HCEC 1CT (cell line): ENCODE measurements at regions not wholly inside any gene's neighbourhood (a gene's known extent, or its start where the extent isn't known, plus 50 kb on each side); places are given as distances from the start of the nearest gene placed in this dataset.
"Not testable (repeated sequence)": the region's sequence is repeated elsewhere in the genome, so short reads cannot be mapped to it uniquely, and the experiment has no call there.

Experiments
- DNase-seq: peaks from one replicate; pipeline ENCODE4 v3.0.0-alpha.2; 2017

GRCh38 chr1:22336696-22337545 is 114.7 kb upstream of the ZBTB40 start:
- DNase-seq, result not testable (repeated sequence)

GRCh38 chr1:22338071-22338765 is 113.4 kb upstream of the ZBTB40 start:
- no peak for DNase-seq

- no peak for DNase-seq
Measured at GRCh38 chr1:22339237-22339636, 112.4 kb upstream of the ZBTB40 start.

GRCh38 chr1:22340066-22340465 is 111.6 kb upstream of the ZBTB40 start:
- DNase-seq, result no peak

- no peak for DNase-seq
Measured at GRCh38 chr1:22340873-22341272, 110.8 kb upstream of the ZBTB40 start.

GRCh38 chr1:22341791-22342605 is 109.7 kb upstream of the ZBTB40 start:
- peak; percentile 8 for DNase-seq

GRCh38 chr1:22342734-22343191 is 108.9 kb upstream of the ZBTB40 start:
- DNase-seq, result no peak

GRCh38 chr1:22343456-22344328 is 108.0 kb upstream of the ZBTB40 start:
- DNase-seq, result no peak

- no peak for DNase-seq
Measured at GRCh38 chr1:22344329-22344630, 107.4 kb upstream of the ZBTB40 start.

GRCh38 chr1:22344851-22345560 is 106.6 kb upstream of the ZBTB40 start:
- no peak for DNase-seq

GRCh38 chr1:22347854-22348760 is 103.5 kb upstream of the ZBTB40 start:
- DNase-seq, result no peak

GRCh38 chr1:22349362-22350043 is 102.1 kb upstream of the ZBTB40 start:
- DNase-seq, result no peak

- no peak for DNase-seq
Measured at GRCh38 chr1:22350171-22350923, 101.3 kb upstream of the ZBTB40 start.

- DNase-seq, result no peak
Measured at GRCh38 chr1:22350924-22351767, 100.5 kb upstream of the ZBTB40 start.

- no peak for DNase-seq
Measured at GRCh38 chr1:22351768-22352080, 99.9 kb upstream of the ZBTB40 start.

GRCh38 chr1:22352355-22352754 is 99.3 kb upstream of the ZBTB40 start:
- DNase-seq, result no peak

- DNase-seq, result no peak
Measured at GRCh38 chr1:22352896-22353295, 98.8 kb upstream of the ZBTB40 start.

GRCh38 chr1:22359427-22359826 is 92.2 kb upstream of the ZBTB40 start:
- DNase-seq, result no peak
